A673 (cell line): ENCODE measurements at regions not wholly inside any gene's neighbourhood (a gene's known extent, or its start where the extent isn't known, plus 50 kb on each side); places are given as distances from the start of the nearest gene placed in this dataset.

Source experiments
- EZH2 ChIP-seq: fragments of 200-600 bp; sonication (generic); IDR thresholded peaks from 2 replicates; pipeline ENCODE4 v1.6.1; 2017; ENCODE audit warnings: borderline replicate concordance, low read depth, mild to moderate bottlenecking, mixed read lengths, antibody characterized with exemption, low read length; ENCODE audit not compliant: poor library complexity, severe bottlenecking
- TF ChIP-seq, protein P1 (sequence below): fragments of 300-800, 200-600 bp; sonication (generic); conservative IDR thresholded peaks from 2 replicates; pipeline ENCODE4 v1.5.1; 2017; ENCODE audit warnings: low read depth, mild to moderate bottlenecking, antibody characterized with exemption, low read length, moderate library complexity, mixed read lengths

GRCh38 chr2:239523147-239523953 lies 122.5 kb upstream of the HDAC4 start:
- TF ChIP-seq, protein P1, sequence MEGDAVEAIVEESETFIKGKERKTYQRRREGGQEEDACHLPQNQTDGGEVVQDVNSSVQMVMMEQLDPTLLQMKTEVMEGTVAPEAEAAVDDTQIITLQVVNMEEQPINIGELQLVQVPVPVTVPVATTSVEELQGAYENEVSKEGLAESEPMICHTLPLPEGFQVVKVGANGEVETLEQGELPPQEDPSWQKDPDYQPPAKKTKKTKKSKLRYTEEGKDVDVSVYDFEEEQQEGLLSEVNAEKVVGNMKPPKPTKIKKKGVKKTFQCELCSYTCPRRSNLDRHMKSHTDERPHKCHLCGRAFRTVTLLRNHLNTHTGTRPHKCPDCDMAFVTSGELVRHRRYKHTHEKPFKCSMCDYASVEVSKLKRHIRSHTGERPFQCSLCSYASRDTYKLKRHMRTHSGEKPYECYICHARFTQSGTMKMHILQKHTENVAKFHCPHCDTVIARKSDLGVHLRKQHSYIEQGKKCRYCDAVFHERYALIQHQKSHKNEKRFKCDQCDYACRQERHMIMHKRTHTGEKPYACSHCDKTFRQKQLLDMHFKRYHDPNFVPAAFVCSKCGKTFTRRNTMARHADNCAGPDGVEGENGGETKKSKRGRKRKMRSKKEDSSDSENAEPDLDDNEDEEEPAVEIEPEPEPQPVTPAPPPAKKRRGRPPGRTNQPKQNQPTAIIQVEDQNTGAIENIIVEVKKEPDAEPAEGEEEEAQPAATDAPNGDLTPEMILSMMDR = no peak
- no peak for TF ChIP-seq EZH2
